AG20443 (cell line): ENCODE measurements at regions not wholly inside any gene's neighbourhood (a gene's known extent, or its start where the extent isn't known, plus 50 kb on each side); places are given as distances from the start of the nearest gene placed in this dataset.
"Not testable (repeated sequence)": the region's sequence is repeated elsewhere in the genome, so short reads cannot be mapped to it uniquely, and the experiment has no call there.

Experiments used
- DNase-seq: peaks from one replicate; pipeline ENCODE4 v3.0.0; 2012; ENCODE audit warnings: low spot score, mixed read lengths

GRCh38 chr3:161691677-161692076 is 195.1 kb downstream of the OTOL1 start:
- no peak for DNase-seq

- no peak for DNase-seq
These were observed 198.3 kb downstream of the OTOL1 start for GRCh38 chr3:161694682-161695564.

GRCh38 chr3:161695811-161696210 is 199.2 kb downstream of the OTOL1 start:
- no peak for DNase-seq

- DNase-seq, result no peak
These were observed 204.4 kb downstream of the OTOL1 start for GRCh38 chr3:161700998-161701397.

- not testable (repeated sequence) for DNase-seq
These were observed 210.6 kb downstream of the OTOL1 start for GRCh38 chr3:161707253-161707652.

- no peak for DNase-seq
These were observed 217.1 kb downstream of the OTOL1 start for GRCh38 chr3:161713731-161714130.

- no peak for DNase-seq
These were observed 235.4 kb downstream of the OTOL1 start for GRCh38 chr3:161731968-161732367.

- DNase-seq, result no peak
These were observed 240.6 kb downstream of the OTOL1 start for GRCh38 chr3:161737171-161737570.

GRCh38 chr3:161740421-161740820 is 243.8 kb downstream of the OTOL1 start:
- DNase-seq, result no peak

- no peak for DNase-seq
These were observed 247.8 kb downstream of the OTOL1 start for GRCh38 chr3:161744366-161744765.

- DNase-seq, result no peak
These were observed 249.1 kb downstream of the OTOL1 start for GRCh38 chr3:161745741-161746140.

GRCh38 chr3:161748049-161748448 is 251.4 kb downstream of the OTOL1 start:
- DNase-seq, result no peak

- DNase-seq, result no peak
These were observed 257.9 kb downstream of the OTOL1 start for GRCh38 chr3:161754420-161755053.

GRCh38 chr3:161759444-161759843 is 262.8 kb downstream of the OTOL1 start:
- DNase-seq, result no peak

- no peak for DNase-seq
These were observed 269.7 kb downstream of the OTOL1 start for GRCh38 chr3:161766331-161766730.

- DNase-seq, result no peak
These were observed 274.1 kb downstream of the OTOL1 start for GRCh38 chr3:161770484-161771386.

- DNase-seq, result no peak
These were observed 284.8 kb downstream of the OTOL1 start for GRCh38 chr3:161781381-161781780.

- no peak for DNase-seq
These were observed 296.8 kb downstream of the OTOL1 start for GRCh38 chr3:161793194-161793930.

GRCh38 chr3:161794551-161794950 is 297.9 kb downstream of the OTOL1 start:
- DNase-seq, result no peak

GRCh38 chr3:161796312-161796711 is 299.7 kb downstream of the OTOL1 start:
- DNase-seq, result no peak

GRCh38 chr3:161796780-161797179 is 300.2 kb downstream of the OTOL1 start:
- no peak for DNase-seq

- no peak for DNase-seq
These were observed 301.4 kb downstream of the OTOL1 start for GRCh38 chr3:161798016-161798415.
